Spleen (tissue), 11 donors: ENCODE measurements at regions not wholly inside any gene's neighbourhood (a gene's known extent, or its start where the extent isn't known, plus 50 kb on each side); places are given as distances from the start of the nearest gene placed in this dataset.

ENCODE experiments used
- DNase-seq: peaks from one replicate; pipeline ENCODE4 v3.0.0-alpha.2; 2020
- H3K27ac ChIP-seq, 8 donors: fragments of 200-600 bp; sonication (generic) in 7 of 8; 1 replicate in 4 of 8; 2 replicates in 4 of 8; pipeline versions ENCODE4 v1.5.0 to v1.8.0; 2016 to 2021; ENCODE audit warnings: inconsistent platforms in 4 of 8, mild to moderate bottlenecking in 4 of 8, moderate library complexity in 1 of 8
- H3K27me3 ChIP-seq, 7 donors: fragments of 200-600 bp; sonication (generic) in 6 of 7; replicated peaks in 1 of 7; 1 replicate in 4 of 7; 2 replicates in 3 of 7; pipeline versions ENCODE4 v1.5.0 to v1.8.0; 2016 to 2021; ENCODE audit warnings: inconsistent platforms in 3 of 7, mild to moderate bottlenecking in 1 of 7
- H3K36me3 ChIP-seq, 6 donors: fragments of 200-600 bp; sonication (generic) in 5 of 6; 1 replicate in 4 of 6; 2 replicates in 2 of 6; pipeline versions ENCODE4 v1.5.0 to v1.8.0; 2016 to 2021; ENCODE audit warnings: inconsistent platforms in 2 of 6
- H3K4me1 ChIP-seq, 6 donors: fragments of 200-600 bp; sonication (generic) in 5 of 6; 1 replicate in 3 of 6; 2 replicates in 3 of 6; pipeline versions ENCODE4 v1.5.0 to v1.8.0; 2016 to 2021; ENCODE audit warnings: inconsistent platforms in 3 of 6
- H3K4me3 ChIP-seq, 8 donors: fragments of 200-600 bp; sonication (generic) in 7 of 8; 1 replicate in 4 of 8; 2 replicates in 4 of 8; pipeline versions ENCODE4 v1.5.0 to v1.8.0; 2016 to 2021; ENCODE audit warnings: inconsistent platforms in 4 of 8, mild to moderate bottlenecking in 4 of 8, moderate library complexity in 2 of 8
- H3K9me3 ChIP-seq, 8 donors: fragments of 200-600 bp; sonication (generic) in 7 of 8; 1 replicate in 4 of 8; 2 replicates in 4 of 8; pipeline versions ENCODE4 v1.5.0 to v1.8.0; 2016 to 2021; ENCODE audit warnings: inconsistent platforms in 4 of 8
- POLR2A ChIP-seq, 3 donors: fragments of 450-650 bp; IDR thresholded peaks; one replicate each; pipeline ENCODE4 v1.5.1; 2017; ENCODE audit warnings: antibody characterized with exemption in 3 of 3, mild to moderate bottlenecking in 1 of 3
- POLR2AphosphoS5 ChIP-seq, 3 donors: sonication (generic); formaldehyde crosslinking; IDR thresholded peaks; one replicate each; pipeline ENCODE4 v1.5.1; 2017; ENCODE audit warnings: antibody characterized with exemption in 3 of 3
- WGBS, 5 donors: extraction: QIAGEN DNeasy Blood & Tissue Kit in 3 of 5; methylation state at CpG; one replicate each; pipeline versions ENCODE4 v1.1.5 to v1.1.7; 2013 to 2018; 5-methylcytosine and 5-hydroxymethylcytosine counted together
- intact Hi-C: fragments of 100-400 bp; cut with DNase I; formaldehyde crosslinking; loops from one replicate; pipeline ENCODE4 v1.15.0; 2023; ENCODE audit warnings: low total_unique reads
- TF ChIP-seq, protein P1 (sequence below), 11 experiments: fragments of 200-600 bp in 7 of 11; fragments of 450-650 bp in 4 of 11; sonication (generic) in 4 of 11; IDR thresholded peaks in 8 of 11; conservative IDR thresholded peaks in 3 of 11; 1 replicate in 7 of 11; 2 replicates in 4 of 11; pipeline versions ENCODE4 v1.4.0 to v1.8.0; 2016 to 2021; ENCODE audit warnings: antibody characterized with exemption in 11 of 11, inconsistent platforms in 4 of 11, mild to moderate bottlenecking in 1 of 11
- donor health status: healthy with polysubstance abuse.
- donor health status: DM: no; HTN: no; CAD: no; lungs with moderate emphysema.
- donor health status: DM: no; HTN: no; CAD: no.
- donor health status: Bipolar disorder and iron deficiency.
- donor health status: healthy.
- donor health status: DM: no; HTN: no; CAD: no.
- donor health status: DM: yes; HTN: yes; CAD: no.

GRCh38 chr12:74922642-74923041 lies 287.0 kb downstream of the KCNC2 start:
- TF ChIP-seq POLR2AphosphoS5 (IDR thresholded peaks at IDR 0.05) (no peak), POLR2A (IDR thresholded peaks at IDR 0.05) (no peak)
- TF ChIP-seq, protein P1, sequence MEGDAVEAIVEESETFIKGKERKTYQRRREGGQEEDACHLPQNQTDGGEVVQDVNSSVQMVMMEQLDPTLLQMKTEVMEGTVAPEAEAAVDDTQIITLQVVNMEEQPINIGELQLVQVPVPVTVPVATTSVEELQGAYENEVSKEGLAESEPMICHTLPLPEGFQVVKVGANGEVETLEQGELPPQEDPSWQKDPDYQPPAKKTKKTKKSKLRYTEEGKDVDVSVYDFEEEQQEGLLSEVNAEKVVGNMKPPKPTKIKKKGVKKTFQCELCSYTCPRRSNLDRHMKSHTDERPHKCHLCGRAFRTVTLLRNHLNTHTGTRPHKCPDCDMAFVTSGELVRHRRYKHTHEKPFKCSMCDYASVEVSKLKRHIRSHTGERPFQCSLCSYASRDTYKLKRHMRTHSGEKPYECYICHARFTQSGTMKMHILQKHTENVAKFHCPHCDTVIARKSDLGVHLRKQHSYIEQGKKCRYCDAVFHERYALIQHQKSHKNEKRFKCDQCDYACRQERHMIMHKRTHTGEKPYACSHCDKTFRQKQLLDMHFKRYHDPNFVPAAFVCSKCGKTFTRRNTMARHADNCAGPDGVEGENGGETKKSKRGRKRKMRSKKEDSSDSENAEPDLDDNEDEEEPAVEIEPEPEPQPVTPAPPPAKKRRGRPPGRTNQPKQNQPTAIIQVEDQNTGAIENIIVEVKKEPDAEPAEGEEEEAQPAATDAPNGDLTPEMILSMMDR (IDR thresholded peaks at IDR 0.05 in 8 of 11, conservative IDR thresholded peaks at IDR 0.05 in 3 of 11) = no peak
- H3K4me3 ChIP-seq = no peak overlapping the region
- intact Hi-C loops = no loop called here
- H3K9me3 ChIP-seq = peaks cover 0 to 35% (median 21%) of the 10 kb centered on the region in 8 donors
- WGBS, 5 donors = 64 to 79% (median 70%) methylated on average over 1 of the region's 1 CpG; no CpG with 5 or more reads in 1 of the 5 donors
- no peaks in the 10 kb centered on the region for H3K27me3 ChIP-seq
- H3K27ac ChIP-seq = no peak overlapping the region
- H3K36me3 ChIP-seq = no peaks in the 10 kb centered on the region
- no peak for DNase-seq
- H3K4me1 ChIP-seq = no peaks in the 10 kb centered on the region

- H3K4me3 ChIP-seq = no peak overlapping the region
- H3K27ac ChIP-seq = no peak overlapping the region
- no peaks in the 10 kb centered on the region for H3K9me3 ChIP-seq
- intact Hi-C loops = no loop called here
- TF ChIP-seq POLR2AphosphoS5 (IDR thresholded peaks at IDR 0.05) (no peak), POLR2A (IDR thresholded peaks at IDR 0.05) (no peak)
- TF ChIP-seq, protein P1 (IDR thresholded peaks at IDR 0.05 in 8 of 11, conservative IDR thresholded peaks at IDR 0.05 in 3 of 11) = no peak
- no peaks in the 10 kb centered on the region for H3K27me3 ChIP-seq
- no peaks in the 10 kb centered on the region for H3K36me3 ChIP-seq
- H3K4me1 ChIP-seq = no peaks in the 10 kb centered on the region
- WGBS, 5 donors = 76 to 86% (median 81%) methylated on average over 2 of the region's 2 CpGs
- no peak for DNase-seq
These were observed 268.0 kb downstream of the KCNC2 start for GRCh38 chr12:74941670-74942069.

DNA sequence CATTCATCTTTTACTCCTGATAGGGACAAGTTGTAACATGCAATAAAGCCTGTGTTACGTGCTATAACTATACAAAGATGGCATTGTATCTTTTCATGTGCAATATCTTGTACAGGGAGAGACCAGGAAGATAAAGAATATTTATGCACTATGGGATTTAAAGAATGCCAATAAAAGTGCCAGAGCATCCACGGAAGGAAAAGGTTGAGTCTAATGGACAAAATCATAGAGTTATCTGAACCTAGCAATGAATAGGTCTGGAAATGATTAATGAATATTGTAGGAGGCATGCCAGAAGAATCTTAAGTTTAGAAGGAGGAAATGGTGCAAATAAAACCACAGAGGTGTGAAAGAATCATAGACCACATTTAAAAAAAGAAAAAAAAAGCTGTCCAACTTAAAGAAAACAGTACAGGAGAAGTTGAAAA lies 263.9 kb downstream of the KCNC2 start:
- TF ChIP-seq POLR2AphosphoS5 (IDR thresholded peaks at IDR 0.05) (no peak), POLR2A (IDR thresholded peaks at IDR 0.05) (no peak)
- TF ChIP-seq, protein P1 (IDR thresholded peaks at IDR 0.05 in 8 of 11, conservative IDR thresholded peaks at IDR 0.05 in 3 of 11) = no peak
- Histone ChIP-seq H3K36me3 (no peaks in the 10 kb centered on the region), H3K27me3 (no peaks in the 10 kb centered on the region), H3K4me3 (no peak overlapping the region), H3K27ac (no peak overlapping the region), H3K9me3 (peaks cover 0 to 4% (median 0%) of the 10 kb centered on the region in 8 donors), H3K4me1 (no peaks in the 10 kb centered on the region)
- no peak for DNase-seq
- 41 to 70% (median 57%) methylated on average over 2 of the region's 2 CpGs for WGBS, 5 donors
- intact Hi-C loops = no loop called here

GRCh38 chr12:74953697-74954096 lies 255.9 kb downstream of the KCNC2 start:
- intact Hi-C loops = no loop called here
- 79 to 98% (median 84%) methylated on average over 1 of the region's 1 CpG for WGBS, 5 donors

More at GRCh38 chr12:74953697-74954096, 255.9 kb downstream of the KCNC2 start:
- no peaks in the 10 kb centered on the region for H3K27me3 ChIP-seq
- H3K9me3 ChIP-seq = peaks cover 0 to 25% (median 13%) of the 10 kb centered on the region in 8 donors
- H3K27ac ChIP-seq = no peak overlapping the region
- H3K36me3 ChIP-seq = no peaks in the 10 kb centered on the region
- TF ChIP-seq POLR2AphosphoS5 (IDR thresholded peaks at IDR 0.05) (no peak), POLR2A (IDR thresholded peaks at IDR 0.05) (no peak)
- TF ChIP-seq, protein P1 (IDR thresholded peaks at IDR 0.05 in 8 of 11, conservative IDR thresholded peaks at IDR 0.05 in 3 of 11) = no peak
- DNase-seq = no peak
- no peaks in the 10 kb centered on the region for H3K4me1 ChIP-seq
- H3K4me3 ChIP-seq = no peak overlapping the region
